Naive thymus-derived CD4-positive, alpha-beta T cell (primary cell): ENCODE measurements at regions not wholly inside any gene's neighbourhood (a gene's known extent, or its start where the extent isn't known, plus 50 kb on each side); places are given as distances from the start of the nearest gene placed in this dataset.

Experiments used
- ATAC-seq: fragments of 150-1000 bp; cut with Tn5 transposase; 2 replicates; pipeline ENCODE4 v1.10.0; 2021; ENCODE audit warnings: mild to moderate bottlenecking, moderate library complexity
- CTCF ChIA-PET: fragments of 350-600 bp; sonication (Branson Sonifier 250); formaldehyde crosslinking; loops from one replicate; lab custom pipeline; 2021; ENCODE audit warnings: antibody characterized with exemption; lab: Charles Lee
- POLR2A ChIA-PET: fragments of 350-600 bp; sonication (Branson Sonifier 250); formaldehyde crosslinking; loops from one replicate; lab custom pipeline; 2021; ENCODE audit warnings: antibody characterized with exemption, inconsistent platforms; lab: Charles Lee
- DNase-seq, 9 donors: peaks; one replicate each; pipeline versions ENCODE4 v3.0.0 to v3.0.0-alpha.2; 2020 to 2022; ENCODE audit warnings: mixed read lengths in 1 of 9
- H3K27ac ChIP-seq: one replicate; pipeline ENCODE4 v1.7.0; 2013; ENCODE audit warnings: mild to moderate bottlenecking, low read depth, low read length, moderate library complexity
- H3K27me3 ChIP-seq, 2 donors: one replicate each; pipeline ENCODE4 v1.7.0; 2013; ENCODE audit warnings: low read length in 2 of 2, mild to moderate bottlenecking in 2 of 2, moderate library complexity in 2 of 2; ENCODE audit not compliant: control insufficient read depth in 2 of 2, insufficient read depth in 2 of 2
- H3K36me3 ChIP-seq, 3 experiments: 1 replicate in 2 of 3; 2 replicates in 1 of 3; pipeline ENCODE4 v1.7.0; 2013; ENCODE audit warnings: low read length in 3 of 3, mild to moderate bottlenecking in 3 of 3, moderate library complexity in 1 of 3; ENCODE audit not compliant: insufficient read depth in 3 of 3, control insufficient read depth in 2 of 3
- H3K4me1 ChIP-seq, 2 donors: one replicate each; pipeline ENCODE4 v1.7.0; 2013; ENCODE audit warnings: low read length in 2 of 2, mild to moderate bottlenecking in 2 of 2, moderate library complexity in 1 of 2; ENCODE audit not compliant: control insufficient read depth in 2 of 2, insufficient read depth in 2 of 2
- H3K4me3 ChIP-seq: 2 replicates; pipeline ENCODE4 v1.7.0; 2013; ENCODE audit warnings: mild to moderate bottlenecking, low read length
- H3K9me3 ChIP-seq, 3 experiments: 1 replicate in 2 of 3; 2 replicates in 1 of 3; pipeline ENCODE4 v1.7.0; 2013; ENCODE audit warnings: low read length in 3 of 3; ENCODE audit not compliant: control insufficient read depth in 2 of 3
- H3K27ac Mint-ChIP-seq, 9 donors: one replicate each; pipeline ENCODE4 v1.8.0; 2020 to 2022; ENCODE audit warnings: mixed read lengths in 9 of 9, mild to moderate bottlenecking in 8 of 9, moderate library complexity in 5 of 9, inconsistent platforms in 2 of 9
- H3K27me3 Mint-ChIP-seq, 5 donors: one replicate each; pipeline ENCODE4 v1.8.0; 2021 to 2022; ENCODE audit warnings: mixed read lengths in 5 of 5, mild to moderate bottlenecking in 1 of 5
- H3K36me3 Mint-ChIP-seq, 5 donors: one replicate each; pipeline ENCODE4 v1.8.0; 2020 to 2022; ENCODE audit warnings: mixed read lengths in 5 of 5, mild to moderate bottlenecking in 3 of 5, inconsistent platforms in 1 of 5
- H3K4me1 Mint-ChIP-seq, 7 donors: one replicate each; pipeline ENCODE4 v1.8.0; 2020 to 2022; ENCODE audit warnings: mixed read lengths in 7 of 7, mild to moderate bottlenecking in 3 of 7, inconsistent platforms in 1 of 7
- H3K4me3 Mint-ChIP-seq, 10 donors: one replicate each; pipeline ENCODE4 v1.8.0; 2020 to 2022; ENCODE audit warnings: mild to moderate bottlenecking in 10 of 10, mixed read lengths in 10 of 10, moderate library complexity in 6 of 10, inconsistent platforms in 2 of 10
- H3K9me3 Mint-ChIP-seq, 11 donors: one replicate each; pipeline ENCODE4 v1.8.0; 2020 to 2022; ENCODE audit warnings: mixed read lengths in 11 of 11, mild to moderate bottlenecking in 4 of 11, inconsistent platforms in 1 of 11, moderate library complexity in 1 of 11
- intact Hi-C, 2 donors: fragments of 100-400 bp; cut with micrococcal nuclease; formaldehyde crosslinking; loops; one replicate each; pipeline ENCODE4 v1.15.1; 2023

DNA sequence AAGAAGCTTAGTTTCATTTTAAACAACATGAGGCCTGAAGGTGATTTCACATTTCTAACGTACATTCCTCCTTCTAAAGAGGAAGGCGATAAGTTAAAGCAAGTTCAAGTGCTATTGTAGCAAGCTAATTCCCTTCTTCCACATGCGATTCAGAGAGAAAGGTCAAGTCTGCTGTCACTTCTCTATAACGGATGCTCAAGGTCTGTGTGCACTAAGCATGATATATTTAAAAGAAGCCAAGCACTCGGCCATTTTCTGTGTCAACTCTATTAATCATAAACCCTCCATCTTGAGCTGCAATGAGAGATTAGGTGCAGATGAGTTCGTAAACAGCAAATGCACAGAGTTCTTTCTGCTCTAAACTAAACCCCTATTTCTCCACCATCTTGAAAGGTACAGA lies 568.8 kb upstream of the ZFHX3 start:
- peaks cover 0 to 9% (median 0%) of the 10 kb centered on the region in 11 donors for H3K9me3 Mint-ChIP-seq
- intact Hi-C loops: no loop called here
- H3K27ac Mint-ChIP-seq: no peak overlapping the region
- Histone ChIP-seq H3K9me3 (no peaks in the 10 kb centered on the region), H3K27ac (no peak overlapping the region), H3K4me1 (no peaks in the 10 kb centered on the region), H3K27me3 (peaks cover 0 to 3% of the 10 kb centered on the region in 2 donors), H3K4me3 (no peak overlapping the region), H3K36me3 (no peaks in the 10 kb centered on the region)
- no peaks in the 10 kb centered on the region for H3K4me1 Mint-ChIP-seq
- ChIA-PET POLR2A (no interaction called here), CTCF (interaction anchor here (0.5 kb wide), 1 partner anchor 12 kb away, joined by 3 read pairs; no protein-coding TSS in a partner anchor)
- no peak overlapping the region for H3K4me3 Mint-ChIP-seq
- H3K27me3 Mint-ChIP-seq: peaks cover 0 to 15% (median 13%) of the 10 kb centered on the region in 5 donors
- no peak for ATAC-seq
- no peaks in the 10 kb centered on the region for H3K36me3 Mint-ChIP-seq
- no peak for DNase-seq

GRCh38 chr16:73616166-73616753 lies 568.3 kb upstream of the ZFHX3 start:
- no peak for DNase-seq
- peaks cover 0 to 16% (median 13%) of the 10 kb centered on the region in 5 donors for H3K27me3 Mint-ChIP-seq
- H3K36me3 Mint-ChIP-seq: no peaks in the 10 kb centered on the region
- intact Hi-C loops: no loop called here
- H3K9me3 Mint-ChIP-seq: peaks cover 0 to 9% (median 0%) of the 10 kb centered on the region in 11 donors
- H3K4me1 Mint-ChIP-seq: no peaks in the 10 kb centered on the region
- H3K4me3 Mint-ChIP-seq: no peak overlapping the region
- peaks cover 0 to 3% of the 10 kb centered on the region in 2 donors for H3K27me3 ChIP-seq
- H3K36me3 ChIP-seq: no peaks in the 10 kb centered on the region
- H3K27ac Mint-ChIP-seq: no peak overlapping the region
- H3K9me3 ChIP-seq: no peaks in the 10 kb centered on the region
- no peak overlapping the region for H3K4me3 ChIP-seq
- no peak overlapping the region for H3K27ac ChIP-seq
- ATAC-seq: no peak
- no peaks in the 10 kb centered on the region for H3K4me1 ChIP-seq
- ChIA-PET POLR2A (no interaction called here), CTCF (interaction anchor here (0.5 kb wide), 1 partner anchor 12 kb away, joined by 3 read pairs; no protein-coding TSS in a partner anchor)

DNA sequence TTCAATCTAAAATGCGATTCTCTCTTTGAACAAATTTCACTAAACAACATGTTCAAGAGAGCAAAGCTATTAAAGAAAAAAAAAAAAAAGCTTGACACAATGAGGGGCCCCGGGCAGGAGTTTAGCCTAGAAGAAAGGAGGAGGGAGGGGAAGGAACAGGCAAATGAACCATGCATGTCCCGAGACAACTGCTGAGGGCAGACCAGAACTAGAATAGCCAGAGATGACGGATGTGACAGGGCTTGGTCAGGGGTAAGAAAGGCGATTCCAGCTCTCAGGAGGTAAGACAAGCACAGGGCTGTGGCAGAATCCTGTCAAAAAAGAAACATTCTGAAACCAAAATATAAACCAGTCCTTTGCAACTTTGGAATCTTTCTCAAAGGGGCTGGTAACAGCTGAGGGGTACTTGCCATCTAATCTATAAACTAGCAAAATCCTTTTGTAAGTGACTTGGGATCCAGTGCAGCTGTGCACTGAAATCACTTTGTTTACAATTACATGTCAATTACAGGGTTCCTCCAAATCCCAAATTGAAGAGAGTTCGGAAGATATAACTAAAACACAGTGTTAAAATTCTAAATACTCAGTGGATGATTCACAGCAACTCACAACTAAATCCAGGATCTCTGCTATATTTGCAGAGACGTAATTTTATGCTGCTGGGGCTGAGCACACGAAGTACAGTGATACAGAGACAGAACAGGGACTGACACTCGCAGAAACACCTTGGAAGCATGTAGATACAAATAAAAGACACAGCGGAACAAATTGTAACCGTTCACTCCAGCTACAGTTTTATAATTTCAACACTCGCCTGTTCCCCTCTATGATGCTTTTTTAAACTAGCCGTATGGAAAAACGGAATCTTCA lies 567.4 kb upstream of the ZFHX3 start:
- intact Hi-C loops: no loop called here
- ATAC-seq (no peak), DNase-seq (no peak)
- ChIA-PET POLR2A (no interaction called here), CTCF (no interaction called here)
- no peaks in the 10 kb centered on the region for H3K36me3 ChIP-seq
- H3K4me3 ChIP-seq: no peak overlapping the region
- Mint-ChIP-seq H3K4me3 (no peak overlapping the region), H3K36me3 (no peaks in the 10 kb centered on the region), H3K4me1 (no peaks in the 10 kb centered on the region), H3K9me3 (peaks cover 0 to 9% (median 0%) of the 10 kb centered on the region in 11 donors), H3K27me3 (peaks cover 7 to 20% (median 16%) of the 10 kb centered on the region in 5 donors), H3K27ac (no peak overlapping the region)
- H3K27ac ChIP-seq: no peak overlapping the region
- no peaks in the 10 kb centered on the region for H3K4me1 ChIP-seq
- peaks cover 0 to 3% of the 10 kb centered on the region in 2 donors for H3K27me3 ChIP-seq
- no peaks in the 10 kb centered on the region for H3K9me3 ChIP-seq

- POLR2A ChIA-PET: no interaction called here
- H3K9me3 Mint-ChIP-seq: peaks cover 0 to 9% (median 0%) of the 10 kb centered on the region in 11 donors
Measured at GRCh38 chr16:73614131-73614530, 566.2 kb upstream of the ZFHX3 start.

DNA sequence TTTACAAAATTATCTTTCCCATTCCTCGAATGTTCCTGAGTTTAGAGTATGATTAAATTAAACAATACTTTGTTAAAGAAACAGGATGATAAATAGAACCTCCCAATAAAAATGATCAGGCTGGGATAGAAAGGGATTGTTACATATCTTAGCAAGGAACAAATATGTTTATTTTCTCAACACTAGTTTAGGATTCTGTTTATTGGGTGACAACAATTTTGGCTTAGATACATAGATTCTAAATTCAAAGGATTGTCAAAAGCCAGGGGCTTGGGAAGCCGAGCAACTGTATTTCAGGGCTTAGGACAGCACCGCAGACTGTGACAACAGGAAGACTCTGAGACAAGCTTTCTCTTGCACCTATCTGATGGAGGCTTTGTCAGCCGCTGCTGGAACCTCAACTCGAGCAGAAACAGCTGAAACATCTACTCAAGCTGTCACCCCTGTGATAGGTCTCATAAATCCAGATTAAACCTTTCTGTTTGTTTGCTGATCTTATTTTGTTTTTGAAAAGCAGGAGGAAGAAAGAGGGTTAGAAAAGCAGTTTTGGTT lies 562.8 kb upstream of the ZFHX3 start:
- no peak overlapping the region for H3K4me3 ChIP-seq
- no peak overlapping the region for H3K4me3 Mint-ChIP-seq
- H3K36me3 Mint-ChIP-seq: no peaks in the 10 kb centered on the region
- no peaks in the 10 kb centered on the region for H3K36me3 ChIP-seq
- ChIA-PET CTCF (no interaction called here), POLR2A (no interaction called here)
- H3K9me3 Mint-ChIP-seq: peaks cover 0 to 3% (median 0%) of the 10 kb centered on the region in 11 donors
- H3K27ac ChIP-seq: no peak overlapping the region
- H3K4me1 Mint-ChIP-seq: no peaks in the 10 kb centered on the region
- intact Hi-C loops: no loop called here
- H3K27me3 Mint-ChIP-seq: peaks cover 7 to 28% (median 20%) of the 10 kb centered on the region in 5 donors
- DNase-seq (no peak), ATAC-seq (no peak)
- no peaks in the 10 kb centered on the region for H3K9me3 ChIP-seq
- H3K4me1 ChIP-seq: no peaks in the 10 kb centered on the region
- no peak overlapping the region for H3K27ac Mint-ChIP-seq
- H3K27me3 ChIP-seq: peaks cover 0 to 3% of the 10 kb centered on the region in 2 donors

More at GRCh38 chr16:73614131-73614530, 566.2 kb upstream of the ZFHX3 start:
- no peak overlapping the region for H3K27ac ChIP-seq
- CTCF ChIA-PET: no interaction called here
- H3K4me3 ChIP-seq: no peak overlapping the region
- peaks cover 0 to 3% of the 10 kb centered on the region in 2 donors for H3K27me3 ChIP-seq
- ATAC-seq (no peak), DNase-seq (no peak)
- intact Hi-C loops: no loop called here
- Mint-ChIP-seq H3K4me1 (no peaks in the 10 kb centered on the region), H3K27ac (no peak overlapping the region), H3K4me3 (no peak overlapping the region), H3K27me3 (peaks cover 7 to 24% (median 18%) of the 10 kb centered on the region in 5 donors), H3K36me3 (no peaks in the 10 kb centered on the region)
- no peaks in the 10 kb centered on the region for H3K9me3 ChIP-seq
- no peaks in the 10 kb centered on the region for H3K4me1 ChIP-seq
- no peaks in the 10 kb centered on the region for H3K36me3 ChIP-seq

GRCh38 chr16:73610160-73610559 lies 562.2 kb upstream of the ZFHX3 start:
- intact Hi-C loops: no loop called here
- Histone ChIP-seq H3K4me3 (no peak overlapping the region), H3K27me3 (peaks cover 0 to 3% of the 10 kb centered on the region in 2 donors), H3K27ac (no peak overlapping the region), H3K4me1 (no peaks in the 10 kb centered on the region), H3K36me3 (no peaks in the 10 kb centered on the region), H3K9me3 (no peaks in the 10 kb centered on the region)
- Mint-ChIP-seq H3K27ac (no peak overlapping the region), H3K4me1 (no peaks in the 10 kb centered on the region), H3K9me3 (peaks cover 0 to 3% (median 0%) of the 10 kb centered on the region in 11 donors), H3K4me3 (no peak overlapping the region), H3K27me3 (peaks cover 7 to 32% (median 20%) of the 10 kb centered on the region in 5 donors), H3K36me3 (no peaks in the 10 kb centered on the region)
- DNase-seq: no peak
- ChIA-PET POLR2A (no interaction called here), CTCF (no interaction called here)
- ATAC-seq: no peak
